ENCODE measurements at regions not wholly inside any gene's neighbourhood (a gene's known extent, or its start where the extent isn't known, plus 50 kb on each side); places are given as distances from the start of the nearest gene placed in this dataset.
A peak's percentile ranks its signal among the peaks of the same experiment; 100 is the strongest.

DNA sequence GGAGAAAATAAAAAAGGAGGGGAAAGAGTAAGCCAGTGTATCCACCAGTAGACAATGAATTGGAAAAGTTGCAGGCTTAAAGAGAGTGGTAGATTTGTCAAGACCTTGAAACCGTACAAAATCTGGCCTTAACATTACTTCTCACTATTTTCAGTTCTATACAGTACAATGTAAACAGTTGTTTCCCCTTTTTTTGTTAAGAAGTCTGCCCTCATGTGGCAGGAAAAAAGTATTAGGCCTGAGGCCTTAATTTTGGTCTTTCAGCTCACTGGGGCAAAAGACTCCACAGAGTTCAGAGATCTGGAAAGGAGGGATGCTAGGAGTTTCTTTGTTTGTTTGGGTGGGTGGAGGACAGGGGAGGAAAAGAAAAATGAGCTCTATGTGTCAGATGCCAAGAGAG, 92.8 kb upstream of the CCDC160 start:
- ATAC-seq (no peak), FAIRE-seq (no peak), DNase-seq (no peak)
- Histone ChIP-seq H3K4me3 (no peak overlapping the region), H3K4me1 (no peaks in the 10 kb centered on the region), H3K36me3 (no peaks in the 10 kb centered on the region), H3K27ac (no peak overlapping the region), H3K9me3 (no peaks in the 10 kb centered on the region), H3K27me3 (peaks cover 0 to 4% (median 0%) of the 10 kb centered on the region in 4 donors)
- intact Hi-C loops (cut with DNase I): no loop called here
- TF ChIP-seq CTCF (IDR thresholded peaks at IDR 0.05): peak in 2 of 4 donors; percentile 6 to 9
- 30 to 42% methylated on average over 1 of the region's 1 CpG for WGBS, 2 donors

DNA sequence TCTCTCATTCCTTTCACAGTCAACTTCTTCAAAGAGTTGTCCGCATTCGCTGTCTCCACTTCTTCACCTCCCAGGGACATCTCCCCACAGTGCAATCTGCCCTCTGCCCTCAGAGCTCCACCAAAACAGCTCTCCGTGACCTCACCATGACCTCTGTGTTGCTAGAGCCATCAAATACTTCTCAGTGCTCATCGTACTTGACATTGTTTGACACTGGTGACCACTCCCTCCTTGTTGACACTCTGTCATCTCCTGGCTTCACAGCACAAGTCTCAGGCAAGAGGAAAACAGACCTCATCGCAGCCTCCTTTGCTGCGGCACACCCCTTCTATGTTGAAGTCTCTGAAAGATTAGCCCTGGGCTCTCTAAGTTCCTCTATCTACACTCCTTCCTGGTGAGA, 90.5 kb upstream of the CCDC160 start:
- peaks cover 0 to 7% (median 0%) of the 10 kb centered on the region in 4 donors for H3K27me3 ChIP-seq
- H3K9me3 ChIP-seq: no peaks in the 10 kb centered on the region
- WGBS, 2 donors: 72 to 83% methylated on average over 6 of the region's 6 CpGs
- H3K27ac ChIP-seq: no peak overlapping the region
- intact Hi-C loops (cut with DNase I): no loop called here
- H3K36me3 ChIP-seq: no peaks in the 10 kb centered on the region
- no peaks in the 10 kb centered on the region for H3K4me1 ChIP-seq
- no peak for TF ChIP-seq CTCF (IDR thresholded peaks at IDR 0.05)
- no peak for DNase-seq
- no peak for FAIRE-seq
- no peak overlapping the region for H3K4me3 ChIP-seq
- ATAC-seq: no peak

DNA sequence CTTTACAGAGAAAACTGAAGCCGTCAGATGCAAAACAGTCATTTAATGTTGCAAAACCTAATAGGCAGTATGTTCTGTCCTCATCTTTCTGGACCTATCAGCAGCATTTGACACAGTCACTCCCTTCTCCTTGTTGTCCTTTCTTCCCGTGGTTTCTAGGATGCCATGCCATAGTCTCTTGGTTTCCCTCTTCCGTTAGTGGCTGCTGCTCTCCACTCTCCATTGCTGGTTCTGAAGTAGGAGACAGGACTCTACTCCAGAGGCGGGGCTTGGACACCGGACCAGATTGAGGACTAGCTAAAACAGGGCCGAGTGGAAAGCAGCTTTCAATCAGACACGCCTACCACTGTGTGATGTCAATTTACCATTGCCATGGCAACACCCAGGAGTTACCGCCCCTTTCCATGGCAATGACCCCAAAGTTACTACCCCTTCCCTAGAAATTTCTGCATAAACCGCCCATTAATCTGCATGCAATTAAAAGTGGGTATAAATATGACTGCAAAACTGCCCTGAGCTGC, 88.8 kb upstream of the CCDC160 start:
- FAIRE-seq (no peak), DNase-seq (no peak), ATAC-seq (no peak)
- intact Hi-C loops (cut with DNase I): no loop called here
- Histone ChIP-seq H3K9me3 (no peaks in the 10 kb centered on the region), H3K4me1 (no peaks in the 10 kb centered on the region), H3K27ac (no peak overlapping the region), H3K27me3 (peaks cover 0 to 7% (median 0%) of the 10 kb centered on the region in 4 donors), H3K4me3 (no peak overlapping the region), H3K36me3 (no peaks in the 10 kb centered on the region)
- WGBS, 2 donors: 60 to 71% methylated on average over 9 of the region's 9 CpGs
- TF ChIP-seq CTCF (IDR thresholded peaks at IDR 0.05): no peak

DNA sequence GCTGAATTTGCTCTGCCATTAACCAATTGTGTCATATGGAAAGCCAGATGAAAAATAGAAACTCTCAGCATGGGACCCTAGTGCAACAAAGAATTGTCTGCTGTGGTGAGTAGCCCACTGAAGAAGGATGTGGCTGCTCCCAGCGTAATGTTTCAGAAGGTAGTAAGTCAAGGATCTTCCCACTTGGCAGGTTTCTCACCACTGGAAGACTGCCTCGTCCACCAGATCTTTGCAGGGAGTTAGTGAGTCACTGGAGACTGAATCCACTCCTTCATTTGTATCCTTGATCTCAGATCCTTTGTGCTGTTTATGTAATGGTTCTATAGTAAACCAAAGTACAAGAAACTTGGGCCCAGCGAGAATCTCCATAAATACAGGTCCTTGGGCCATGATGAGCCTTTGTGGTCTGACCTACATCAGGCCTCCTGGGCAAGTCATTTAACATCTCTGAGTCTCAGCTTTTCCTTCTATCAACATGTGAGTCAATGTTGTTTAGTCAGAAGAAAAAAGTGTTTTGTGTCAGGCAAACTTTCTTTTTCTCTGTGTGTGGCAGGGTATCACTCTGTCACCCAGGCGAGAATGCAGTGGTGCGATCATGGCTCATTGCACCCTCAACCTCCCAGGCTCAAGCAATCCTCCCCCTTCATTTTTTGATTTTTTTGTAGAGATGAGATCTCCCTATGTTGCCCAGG, 78.0 kb upstream of the CCDC160 start:
- no peak for ATAC-seq
- no peaks in the 10 kb centered on the region for H3K9me3 ChIP-seq
- no peak overlapping the region for H3K4me3 ChIP-seq
- H3K27me3 ChIP-seq: peaks cover 0 to 13% (median 0%) of the 10 kb centered on the region in 4 donors
- 84 to 91% methylated on average over 5 of the region's 5 CpGs for WGBS, 2 donors
- no peak for TF ChIP-seq CTCF (IDR thresholded peaks at IDR 0.05)
- FAIRE-seq: no peak
- no peak overlapping the region for H3K27ac ChIP-seq
- intact Hi-C loops (cut with DNase I): no loop called here
- DNase-seq: no peak
- no peaks in the 10 kb centered on the region for H3K36me3 ChIP-seq
- H3K4me1 ChIP-seq: no peaks in the 10 kb centered on the region

DNA sequence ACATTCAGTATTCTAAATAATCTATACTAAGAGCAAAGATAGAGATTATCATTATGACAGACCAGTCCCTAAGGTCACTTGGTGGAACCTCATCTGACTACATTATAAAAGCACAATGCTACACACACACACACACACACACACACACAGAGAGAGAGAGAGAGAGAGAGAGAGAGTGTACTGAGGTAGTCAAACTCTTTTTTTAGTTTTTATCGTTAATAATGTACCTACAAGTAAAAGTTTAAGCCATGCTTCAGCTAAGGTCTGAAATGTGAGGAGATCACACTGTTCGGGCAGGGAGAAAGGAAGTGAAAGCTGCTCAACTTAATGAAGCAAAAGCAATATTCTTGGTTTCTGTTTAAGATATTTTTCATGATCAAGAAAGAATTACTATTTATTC, 75.8 kb upstream of the CCDC160 start:
- intact Hi-C loops (cut with DNase I): no loop called here
- no peak overlapping the region for H3K4me3 ChIP-seq
- TF ChIP-seq CTCF (IDR thresholded peaks at IDR 0.05): no peak
- H3K27ac ChIP-seq: no peak overlapping the region
- H3K36me3 ChIP-seq: no peaks in the 10 kb centered on the region
- no peaks in the 10 kb centered on the region for H3K4me1 ChIP-seq
- no peak for DNase-seq
- peaks cover 0 to 8% (median 0%) of the 10 kb centered on the region in 4 donors for H3K27me3 ChIP-seq
- ATAC-seq: no peak
- FAIRE-seq: peak; percentile 34
- H3K9me3 ChIP-seq: no peaks in the 10 kb centered on the region
- WGBS, 2 donors: 29 to 42% methylated on average over 2 of the region's 2 CpGs
